ENCODE measurements at regions not wholly inside any gene's neighbourhood (a gene's known extent, or its start where the extent isn't known, plus 50 kb on each side); places are given as distances from the start of the nearest gene placed in this dataset.
"Not testable (repeated sequence)": the region's sequence is repeated elsewhere in the genome, so short reads cannot be mapped to it uniquely, and the experiment has no call there.

DNA sequence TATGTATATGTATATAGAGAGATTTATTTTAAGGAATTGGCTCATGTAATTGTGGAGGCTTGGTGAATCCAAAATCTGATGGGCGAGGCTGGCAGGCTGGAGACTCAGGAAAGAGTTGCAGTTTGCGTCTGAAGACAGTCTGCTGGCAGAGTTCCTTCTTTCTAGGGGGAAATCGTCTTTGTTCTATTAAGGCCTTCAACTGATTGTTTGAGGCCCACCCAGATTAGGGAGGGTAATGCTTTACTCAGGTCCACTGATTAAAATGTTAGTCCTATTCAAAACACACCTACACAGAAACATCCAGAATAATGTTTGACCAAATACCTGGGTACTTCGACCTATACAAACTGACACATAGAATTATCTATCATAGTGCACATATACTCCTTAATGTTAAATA, 149.5 kb downstream of the NAA11 start:
- Histone ChIP-seq H3K36me3 (ENCODE audit: control insufficient read depth, insufficient read depth, low read length) (no peaks in the 10 kb centered on the region), H3K27ac (ENCODE audit: low read depth, low read length) (no peak overlapping the region), H3K4me3 (ENCODE audit: low read depth, low read length) (no peak overlapping the region)

DNA sequence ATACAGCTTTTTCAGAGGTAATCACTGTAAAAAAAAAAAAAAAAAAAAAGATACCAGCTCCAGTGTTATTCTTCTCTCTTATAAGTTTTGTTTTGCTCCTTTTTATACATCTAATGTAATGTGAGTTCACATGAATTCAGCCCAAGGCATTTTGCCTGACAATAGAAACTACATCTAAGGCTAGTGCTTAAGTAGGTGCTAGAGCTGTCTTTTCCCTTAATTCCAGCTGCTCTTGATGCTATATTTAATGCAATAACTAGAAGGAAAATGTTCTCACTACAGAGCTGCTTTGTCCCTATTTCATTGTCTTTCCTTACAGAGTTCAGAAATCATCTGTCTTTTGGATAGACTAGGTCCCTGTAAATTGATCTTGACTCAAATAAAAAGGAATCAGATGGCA, 150.1 kb downstream of the NAA11 start:
- no peak overlapping the region for H3K27ac ChIP-seq (ENCODE audit: low read depth, low read length)
- H3K9ac ChIP-seq (ENCODE audit: low read depth, low read length), result no peak overlapping the region
- H3K4me1 ChIP-seq (ENCODE audit: control insufficient read depth, insufficient read depth, low read length), result no peaks in the 10 kb centered on the region
- no peaks in the 10 kb centered on the region for H3K27me3 ChIP-seq (ENCODE audit: control insufficient read depth, insufficient read depth, low read length)
- no peak overlapping the region for H3K4me3 ChIP-seq (ENCODE audit: low read depth, low read length)
- no peaks in the 10 kb centered on the region for H3K9me3 ChIP-seq (ENCODE audit: control insufficient read depth, insufficient read depth, low read length)
- no peaks in the 10 kb centered on the region for H3K36me3 ChIP-seq (ENCODE audit: control insufficient read depth, insufficient read depth, low read length)

More for the DNA sequence above, 149.5 kb downstream of the NAA11 start:
- no peaks in the 10 kb centered on the region for H3K9me3 ChIP-seq (ENCODE audit: control insufficient read depth, insufficient read depth, low read length)
- no peak overlapping the region for H3K9ac ChIP-seq (ENCODE audit: low read depth, low read length)
- H3K27me3 ChIP-seq (ENCODE audit: control insufficient read depth, insufficient read depth, low read length), result no peaks in the 10 kb centered on the region
- no peaks in the 10 kb centered on the region for H3K4me1 ChIP-seq (ENCODE audit: control insufficient read depth, insufficient read depth, low read length)

DNA sequence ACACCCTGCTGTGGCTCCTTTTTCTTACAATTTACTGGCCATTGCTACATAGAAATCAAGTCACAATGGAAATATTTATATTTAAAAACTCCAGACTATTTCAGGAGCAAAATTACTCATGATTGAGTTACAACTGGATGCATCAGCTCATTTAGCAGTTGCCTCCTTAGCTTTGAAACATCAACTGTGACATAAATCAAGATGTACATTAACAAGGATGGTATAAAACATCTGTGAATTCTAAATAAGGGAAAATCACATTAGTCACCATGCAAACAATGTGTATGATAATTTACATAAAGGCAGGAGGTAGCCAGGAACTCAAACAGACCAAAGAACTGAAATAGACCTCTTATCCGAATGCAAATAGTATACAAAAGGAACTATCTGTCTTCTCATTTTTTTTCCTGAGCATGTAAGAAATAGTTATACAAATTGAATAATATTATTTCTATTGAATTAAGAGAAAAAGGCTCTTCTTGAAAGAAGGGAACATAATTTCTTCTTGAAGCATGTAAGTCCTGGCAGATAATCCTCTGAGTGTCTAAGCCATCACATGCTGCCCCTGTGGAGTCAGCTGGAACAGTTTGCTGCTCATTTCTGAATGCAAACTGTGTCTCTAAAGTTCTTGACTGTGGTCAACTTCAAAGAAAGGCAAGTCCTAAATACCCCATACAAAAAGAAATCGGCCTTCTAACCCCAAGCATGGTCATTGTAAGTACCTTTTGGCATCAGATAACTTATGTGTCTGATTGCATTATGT, 151.2 kb downstream of the NAA11 start:
- H3K27me3 ChIP-seq (ENCODE audit: control insufficient read depth, insufficient read depth, low read length), result no peaks in the 10 kb centered on the region
- no peak overlapping the region for H3K27ac ChIP-seq (ENCODE audit: low read depth, low read length)
- no peaks in the 10 kb centered on the region for H3K4me1 ChIP-seq (ENCODE audit: control insufficient read depth, insufficient read depth, low read length)
- H3K36me3 ChIP-seq (ENCODE audit: control insufficient read depth, insufficient read depth, low read length), result no peaks in the 10 kb centered on the region
- H3K4me3 ChIP-seq (ENCODE audit: low read depth, low read length), result no peak overlapping the region
- H3K9ac ChIP-seq (ENCODE audit: low read depth, low read length), result no peak overlapping the region
- H3K9me3 ChIP-seq (ENCODE audit: control insufficient read depth, insufficient read depth, low read length), result no peaks in the 10 kb centered on the region

DNA sequence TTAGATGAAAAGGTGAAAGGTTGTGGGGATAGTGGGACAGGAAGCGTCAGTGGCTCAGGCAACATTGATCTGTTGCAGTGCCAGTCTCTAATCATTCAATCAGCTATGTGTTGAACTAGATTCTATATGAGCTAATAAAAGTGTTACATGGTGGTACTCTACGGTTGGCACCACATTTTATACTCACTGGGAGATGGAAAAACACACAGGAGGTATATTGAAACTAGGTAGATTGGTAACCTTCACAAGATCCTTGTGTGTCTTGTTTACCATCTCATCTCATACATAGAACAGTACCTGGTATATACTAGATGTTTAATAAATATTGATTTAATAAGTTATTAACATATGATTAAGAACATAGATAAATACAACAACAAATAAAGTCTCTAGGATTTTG, 152.7 kb downstream of the NAA11 start:
- Histone ChIP-seq H3K4me3 (ENCODE audit: low read depth, low read length) (no peak overlapping the region), H3K27me3 (ENCODE audit: control insufficient read depth, insufficient read depth, low read length) (no peaks in the 10 kb centered on the region), H3K9ac (ENCODE audit: low read depth, low read length) (no peak overlapping the region), H3K36me3 (ENCODE audit: control insufficient read depth, insufficient read depth, low read length) (no peaks in the 10 kb centered on the region), H3K9me3 (ENCODE audit: control insufficient read depth, insufficient read depth, low read length) (no peaks in the 10 kb centered on the region), H3K4me1 (ENCODE audit: control insufficient read depth, insufficient read depth, low read length) (no peaks in the 10 kb centered on the region), H3K27ac (ENCODE audit: low read depth, low read length) (no peak overlapping the region)

DNA sequence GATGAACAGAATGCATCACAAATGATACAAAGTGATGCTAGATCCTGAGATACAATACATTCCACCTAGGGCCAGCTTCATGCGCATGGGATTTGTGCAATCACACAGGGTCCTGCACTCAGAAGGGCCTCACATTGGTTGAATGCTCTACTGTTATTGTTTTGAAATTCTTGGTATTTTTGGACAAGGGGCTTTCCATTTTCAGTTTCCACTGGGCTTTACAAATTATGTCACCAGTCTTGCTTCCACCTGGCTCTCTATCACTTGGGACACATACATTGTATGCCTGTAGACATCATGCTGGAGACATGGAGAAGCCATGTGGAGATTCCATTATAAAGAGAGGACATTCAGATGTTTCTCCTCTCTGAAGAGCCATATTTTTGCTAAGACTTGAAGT, 155.8 kb downstream of the NAA11 start:
- Histone ChIP-seq H3K4me1 (ENCODE audit: control insufficient read depth, insufficient read depth, low read length) (no peaks in the 10 kb centered on the region), H3K4me3 (ENCODE audit: low read depth, low read length) (no peak overlapping the region), H3K27me3 (ENCODE audit: control insufficient read depth, insufficient read depth, low read length) (no peaks in the 10 kb centered on the region), H3K9ac (ENCODE audit: low read depth, low read length) (no peak overlapping the region), H3K36me3 (ENCODE audit: control insufficient read depth, insufficient read depth, low read length) (no peaks in the 10 kb centered on the region), H3K9me3 (ENCODE audit: control insufficient read depth, insufficient read depth, low read length) (no peaks in the 10 kb centered on the region), H3K27ac (ENCODE audit: low read depth, low read length) (no peak overlapping the region)

DNA sequence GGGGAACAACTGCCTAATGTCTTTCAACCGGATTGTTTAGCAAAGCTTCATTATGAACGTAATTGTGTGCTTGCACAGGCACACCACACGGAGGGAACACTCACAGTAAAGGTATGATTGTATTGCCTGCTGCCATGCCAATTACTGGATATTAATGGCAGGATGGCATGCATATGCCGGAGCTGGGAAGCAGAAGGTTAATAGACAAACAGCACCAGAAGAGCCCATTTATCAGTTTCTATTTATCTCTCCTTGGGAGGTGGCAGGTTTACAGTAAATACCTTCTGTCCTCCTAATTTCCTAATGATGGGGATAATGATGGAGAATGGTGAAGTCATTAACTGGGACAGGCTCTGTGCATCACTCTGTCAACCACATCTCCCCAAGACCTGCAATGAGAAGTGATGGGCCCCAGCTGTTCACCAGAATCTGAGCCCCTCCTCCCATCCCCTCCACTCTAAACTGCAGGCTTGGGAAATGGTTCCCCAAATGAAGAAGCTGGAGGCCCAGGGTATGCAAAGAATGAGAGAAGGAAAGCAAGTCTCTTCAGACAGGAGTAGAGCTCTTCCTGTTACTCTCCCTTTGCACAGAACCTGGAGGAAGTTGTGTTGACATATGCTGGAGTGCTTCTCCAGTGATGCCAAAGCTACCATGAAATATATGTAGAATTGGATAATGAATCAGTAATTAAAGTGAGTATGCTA, 160.8 kb downstream of the NAA11 start:
- H3K4me3 ChIP-seq (ENCODE audit: low read depth, low read length), result no peak overlapping the region
- H3K36me3 ChIP-seq (ENCODE audit: control insufficient read depth, insufficient read depth, low read length), result no peaks in the 10 kb centered on the region
- no peaks in the 10 kb centered on the region for H3K4me1 ChIP-seq (ENCODE audit: control insufficient read depth, insufficient read depth, low read length)
- H3K27me3 ChIP-seq (ENCODE audit: control insufficient read depth, insufficient read depth, low read length), result no peaks in the 10 kb centered on the region
- H3K9me3 ChIP-seq (ENCODE audit: control insufficient read depth, insufficient read depth, low read length), result no peaks in the 10 kb centered on the region
- no peak overlapping the region for H3K27ac ChIP-seq (ENCODE audit: low read depth, low read length)
- H3K9ac ChIP-seq (ENCODE audit: low read depth, low read length), result no peak overlapping the region

DNA sequence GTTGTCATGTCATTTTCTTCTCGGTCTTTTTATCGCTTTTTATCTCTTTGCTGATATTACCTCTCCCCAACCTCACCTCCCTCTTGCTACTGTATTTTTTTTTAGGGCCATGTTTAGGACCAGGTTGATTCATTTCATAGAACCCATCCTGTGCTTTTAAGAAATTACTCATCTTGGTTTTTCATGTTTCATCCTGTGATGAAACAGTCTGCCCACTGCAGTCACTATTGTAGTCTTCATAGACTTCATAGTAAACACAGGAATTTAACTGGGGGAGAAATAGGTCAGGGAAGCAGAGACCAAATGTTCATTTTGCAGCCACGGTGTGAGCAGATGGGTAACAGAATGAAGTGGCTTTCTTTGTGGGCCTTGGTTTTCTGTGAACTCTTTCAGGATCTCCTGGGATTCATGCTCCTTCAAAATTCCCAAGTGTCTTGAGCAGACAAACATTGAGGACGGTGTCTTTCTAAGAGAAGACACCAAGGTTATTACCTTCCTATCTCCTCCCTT, 161.8 kb downstream of the NAA11 start:
- Histone ChIP-seq H3K9me3 (ENCODE audit: control insufficient read depth, insufficient read depth, low read length) (no peaks in the 10 kb centered on the region), H3K27me3 (ENCODE audit: control insufficient read depth, insufficient read depth, low read length) (no peaks in the 10 kb centered on the region), H3K27ac (ENCODE audit: low read depth, low read length) (no peak overlapping the region), H3K4me3 (ENCODE audit: low read depth, low read length) (no peak overlapping the region), H3K36me3 (ENCODE audit: control insufficient read depth, insufficient read depth, low read length) (no peaks in the 10 kb centered on the region), H3K9ac (ENCODE audit: low read depth, low read length) (no peak overlapping the region), H3K4me1 (ENCODE audit: control insufficient read depth, insufficient read depth, low read length) (no peaks in the 10 kb centered on the region)

DNA sequence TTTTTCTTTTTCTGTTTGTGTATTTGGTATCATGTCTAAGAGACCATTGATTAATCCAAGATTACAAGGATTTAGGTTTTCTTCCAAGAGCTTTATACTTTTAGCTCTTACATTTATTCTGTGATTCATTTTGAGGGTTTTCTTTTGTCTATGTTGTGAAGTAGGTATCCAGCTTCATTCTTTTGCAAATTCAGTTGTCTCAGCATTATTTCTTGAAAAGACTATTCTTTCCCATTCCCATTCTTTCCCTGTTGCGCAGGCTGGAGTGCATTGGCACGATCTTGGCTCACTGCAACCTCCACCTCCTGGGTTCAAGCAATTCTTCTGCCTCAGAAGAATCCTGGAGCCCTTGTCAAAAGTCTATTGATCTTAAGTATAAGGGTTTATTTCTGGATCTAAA, 164.9 kb downstream of the NAA11 start:
- no peaks in the 10 kb centered on the region for H3K36me3 ChIP-seq (ENCODE audit: control insufficient read depth, insufficient read depth, low read length)
- no peak overlapping the region for H3K9ac ChIP-seq (ENCODE audit: low read depth, low read length)
- H3K27me3 ChIP-seq (ENCODE audit: control insufficient read depth, insufficient read depth, low read length), result no peaks in the 10 kb centered on the region
- H3K9me3 ChIP-seq (ENCODE audit: control insufficient read depth, insufficient read depth, low read length), result no peaks in the 10 kb centered on the region
- H3K27ac ChIP-seq (ENCODE audit: low read depth, low read length), result no peak overlapping the region
- H3K4me3 ChIP-seq (ENCODE audit: low read depth, low read length), result no peak overlapping the region
- no peaks in the 10 kb centered on the region for H3K4me1 ChIP-seq (ENCODE audit: control insufficient read depth, insufficient read depth, low read length)

DNA sequence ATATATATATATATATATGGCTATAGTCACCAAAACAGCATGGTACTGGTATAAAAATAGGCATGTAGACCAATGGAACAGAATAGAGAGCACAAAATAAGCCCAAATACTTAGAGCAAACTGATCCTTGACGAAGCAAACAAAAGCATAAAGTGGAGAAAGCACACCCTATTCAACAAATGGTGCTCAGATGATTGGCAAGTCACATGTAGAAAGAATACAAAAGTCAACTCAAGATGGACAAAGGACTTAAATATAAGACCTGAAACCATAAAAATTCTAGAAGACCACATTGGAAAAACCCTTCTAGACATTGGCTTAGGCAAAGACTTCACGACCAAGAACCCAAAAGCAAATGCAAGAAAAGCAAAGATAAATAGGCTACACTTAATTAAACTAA, 167.2 kb downstream of the NAA11 start:
- H3K36me3 ChIP-seq (ENCODE audit: control insufficient read depth, insufficient read depth, low read length), result not testable (repeated sequence)

DNA sequence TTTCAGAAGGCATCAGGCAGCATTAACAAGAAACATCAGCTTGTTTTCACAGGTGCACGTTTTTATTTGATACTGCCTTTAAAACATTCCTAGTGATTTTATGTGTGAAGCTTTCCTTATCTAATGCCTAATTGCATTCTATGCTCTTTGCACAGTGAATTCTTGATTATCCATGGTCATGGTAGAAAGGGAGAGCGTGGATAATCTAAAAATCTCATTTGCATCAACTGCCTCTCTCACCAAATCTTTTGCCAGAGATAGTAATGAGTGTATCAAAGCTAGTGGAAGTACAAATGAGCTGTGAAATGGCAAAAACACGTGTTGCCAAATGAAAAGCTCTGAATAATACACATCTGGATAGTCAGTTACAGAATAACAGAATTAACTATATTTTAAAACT, 170.5 kb downstream of the NAA11 start:
- H3K9me3 ChIP-seq (ENCODE audit: control insufficient read depth, insufficient read depth, low read length), result no peaks in the 10 kb centered on the region
- H3K4me1 ChIP-seq (ENCODE audit: control insufficient read depth, insufficient read depth, low read length), result no peaks in the 10 kb centered on the region
- no peak overlapping the region for H3K27ac ChIP-seq (ENCODE audit: low read depth, low read length)
- H3K36me3 ChIP-seq (ENCODE audit: control insufficient read depth, insufficient read depth, low read length), result no peaks in the 10 kb centered on the region
- H3K27me3 ChIP-seq (ENCODE audit: control insufficient read depth, insufficient read depth, low read length), result no peaks in the 10 kb centered on the region
- H3K9ac ChIP-seq (ENCODE audit: low read depth, low read length), result no peak overlapping the region
- H3K4me3 ChIP-seq (ENCODE audit: low read depth, low read length), result no peak overlapping the region

More for the DNA sequence above, 167.2 kb downstream of the NAA11 start:
- H3K9ac ChIP-seq (ENCODE audit: low read depth, low read length); H3K9me3 ChIP-seq (ENCODE audit: control insufficient read depth, insufficient read depth, low read length); H3K27ac ChIP-seq (ENCODE audit: low read depth, low read length); H3K27me3 ChIP-seq (ENCODE audit: control insufficient read depth, insufficient read depth, low read length); H3K4me3 ChIP-seq (ENCODE audit: low read depth, low read length); H3K4me1 ChIP-seq (ENCODE audit: control insufficient read depth, insufficient read depth, low read length): not testable (repeated sequence)

DNA sequence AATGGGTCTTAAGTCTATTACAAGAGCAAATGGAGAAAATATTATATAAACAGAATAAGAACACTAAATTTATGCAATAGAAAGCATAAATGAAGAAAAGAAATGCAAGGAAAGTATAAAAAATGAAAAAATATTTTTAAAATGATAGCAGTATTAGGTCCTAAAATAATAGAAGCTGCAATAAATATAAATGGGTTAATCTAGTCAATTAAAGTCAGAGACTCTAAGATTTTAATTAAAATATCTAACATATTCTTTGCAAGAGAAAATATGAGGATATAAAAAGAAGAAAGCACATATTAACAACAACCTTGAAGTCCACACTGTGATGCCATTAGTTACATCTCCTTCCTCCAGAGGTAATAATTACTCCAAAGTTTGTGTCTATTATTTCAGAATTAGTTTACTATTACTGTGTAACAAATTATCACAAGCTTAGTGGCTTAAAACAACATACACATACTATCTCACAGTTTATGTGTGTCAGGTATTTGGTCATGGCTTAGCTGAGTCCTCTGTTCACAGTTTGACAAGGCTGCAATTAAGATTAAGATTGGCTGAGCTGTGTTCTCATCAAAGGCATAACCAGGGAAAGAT, 174.9 kb downstream of the NAA11 start:
- Histone ChIP-seq H3K4me3 (ENCODE audit: low read depth, low read length) (no peak overlapping the region), H3K4me1 (ENCODE audit: control insufficient read depth, insufficient read depth, low read length) (no peaks in the 10 kb centered on the region), H3K9me3 (ENCODE audit: control insufficient read depth, insufficient read depth, low read length) (no peaks in the 10 kb centered on the region), H3K9ac (ENCODE audit: low read depth, low read length) (no peak overlapping the region), H3K27ac (ENCODE audit: low read depth, low read length) (no peak overlapping the region), H3K27me3 (ENCODE audit: control insufficient read depth, insufficient read depth, low read length) (no peaks in the 10 kb centered on the region), H3K36me3 (ENCODE audit: control insufficient read depth, insufficient read depth, low read length) (no peaks in the 10 kb centered on the region)

All from HUES48 (cell line).